ENCODE measurements at regions not wholly inside any gene's neighbourhood (a gene's known extent, or its start where the extent isn't known, plus 50 kb on each side); places are given as distances from the start of the nearest gene placed in this dataset.

GRCh38 chr20:17808357-17808756 lies 108.6 kb downstream of the BANF2 start:
- peak; percentile 19 for ATAC-seq (ENCODE audit: poor library complexity)
- DNase-seq, result peak; percentile 71
- intact Hi-C loops (cut with DNase I), result no loop called here

GRCh38 chr20:17807651-17808050 lies 107.9 kb downstream of the BANF2 start:
- ATAC-seq (ENCODE audit: poor library complexity) (no peak), DNase-seq (no peak)
- intact Hi-C loops (cut with DNase I), result no loop called here

- ATAC-seq (ENCODE audit: poor library complexity), result peak; percentile 92
- DNase-seq, result peak; percentile 89
- intact Hi-C loops (cut with DNase I), result no loop called here
These were observed 107.1 kb downstream of the BANF2 start for GRCh38 chr20:17806739-17807441.

GRCh38 chr20:17806107-17806506 lies 106.3 kb downstream of the BANF2 start:
- intact Hi-C loops (cut with DNase I), result no loop called here
- ATAC-seq (ENCODE audit: poor library complexity) (no peak), DNase-seq (no peak)

- DNase-seq, result no peak
- ATAC-seq (ENCODE audit: poor library complexity), result peak; percentile 13
- intact Hi-C loops (cut with DNase I), result no loop called here
These were observed 104.0 kb downstream of the BANF2 start for GRCh38 chr20:17803765-17804164.

GRCh38 chr20:17799575-17800227 lies 99.9 kb downstream of the BANF2 start:
- intact Hi-C loops (cut with DNase I), result no loop called here
- ATAC-seq (ENCODE audit: poor library complexity), result no peak
- no peak for DNase-seq

- DNase-seq, result no peak
- intact Hi-C loops (cut with DNase I), result no loop called here
- no peak for ATAC-seq (ENCODE audit: poor library complexity)
These were observed 98.8 kb downstream of the BANF2 start for GRCh38 chr20:17798601-17799000.

GRCh38 chr20:17797579-17797978 lies 97.8 kb downstream of the BANF2 start:
- intact Hi-C loops (cut with DNase I), result no loop called here
- no peak for ATAC-seq (ENCODE audit: poor library complexity)

GRCh38 chr20:17797161-17797560 lies 97.4 kb downstream of the BANF2 start:
- intact Hi-C loops (cut with DNase I), result no loop called here
- ATAC-seq (ENCODE audit: poor library complexity), result no peak
- no peak for DNase-seq

More at GRCh38 chr20:17797579-17797978, 97.8 kb downstream of the BANF2 start:
- no peak for DNase-seq

- intact Hi-C loops (cut with DNase I), result no loop called here
- DNase-seq (peak; percentile 69), ATAC-seq (ENCODE audit: poor library complexity) (peak; percentile 92)
These were observed 96.4 kb downstream of the BANF2 start for GRCh38 chr20:17796091-17796563.

- DNase-seq (no peak), ATAC-seq (ENCODE audit: poor library complexity) (peak; percentile 63)
- intact Hi-C loops (cut with DNase I), result no loop called here
These were observed 95.8 kb downstream of the BANF2 start for GRCh38 chr20:17795501-17796071.

GRCh38 chr20:17795003-17795402 lies 95.2 kb downstream of the BANF2 start:
- DNase-seq, result no peak
- intact Hi-C loops (cut with DNase I), result no loop called here
- no peak for ATAC-seq (ENCODE audit: poor library complexity)

GRCh38 chr20:17794400-17794799 lies 94.6 kb downstream of the BANF2 start:
- peak; percentile 51 for DNase-seq
- intact Hi-C loops (cut with DNase I), result no loop called here
- ATAC-seq (ENCODE audit: poor library complexity), result no peak

- DNase-seq, result no peak
- intact Hi-C loops (cut with DNase I), result no loop called here
- ATAC-seq (ENCODE audit: poor library complexity), result no peak
These were observed 94.2 kb downstream of the BANF2 start for GRCh38 chr20:17793986-17794385.

- intact Hi-C loops (cut with DNase I), result no loop called here
- DNase-seq (no peak), ATAC-seq (ENCODE audit: poor library complexity) (no peak)
These were observed 90.5 kb downstream of the BANF2 start for GRCh38 chr20:17790296-17790695.

- intact Hi-C loops (cut with DNase I), result no loop called here
- DNase-seq, result no peak
- no peak for ATAC-seq (ENCODE audit: poor library complexity)
These were observed 88.0 kb downstream of the BANF2 start for GRCh38 chr20:17787816-17788215.

GRCh38 chr20:17786221-17786718 lies 86.5 kb downstream of the BANF2 start:
- DNase-seq (peak; percentile 67), ATAC-seq (ENCODE audit: poor library complexity) (peak; percentile 85)
- intact Hi-C loops (cut with DNase I), result no loop called here

Measured in Right ventricle myocardium superior (tissue), 1 donor.